ENCODE measurements at regions not wholly inside any gene's neighbourhood (a gene's known extent, or its start where the extent isn't known, plus 50 kb on each side); places are given as distances from the start of the nearest gene placed in this dataset.
"Not testable (repeated sequence)": the region's sequence is repeated elsewhere in the genome, so short reads cannot be mapped to it uniquely, and the experiment has no call there.

DNA sequence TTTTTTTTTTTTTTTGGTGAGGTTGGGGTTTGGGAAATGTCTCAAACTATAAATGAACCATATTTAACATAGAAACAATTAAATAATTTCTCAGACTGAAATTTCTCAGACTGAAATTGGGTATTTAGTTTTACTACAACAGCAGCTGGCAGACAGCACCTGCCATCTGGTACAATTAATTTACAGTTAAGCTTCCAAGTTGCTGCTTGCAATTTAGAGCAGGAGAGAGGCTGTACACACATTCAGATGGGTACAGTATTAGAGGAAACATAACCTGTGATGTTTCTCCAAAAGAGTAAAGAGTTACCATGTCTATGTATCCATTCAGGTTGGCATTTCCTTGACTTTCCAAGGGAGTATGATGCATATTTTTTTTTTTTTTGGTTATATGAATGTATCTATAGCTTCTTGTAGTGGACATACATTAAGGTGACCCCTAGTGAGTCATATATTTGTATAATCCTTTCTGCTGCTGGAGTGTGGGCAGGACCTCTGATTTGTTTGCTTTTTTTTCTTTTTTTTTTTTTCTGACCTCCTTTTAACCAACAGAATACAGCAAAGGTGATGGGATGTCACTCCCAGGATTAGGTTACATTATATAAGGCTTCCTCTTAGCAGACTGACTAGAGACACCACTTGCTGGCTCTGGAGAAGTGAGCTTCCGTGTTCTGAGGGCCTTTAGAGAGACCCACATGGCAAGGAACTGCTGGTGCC, 201.7 kb downstream of the PTH2R start:
- DNase-seq = no peak

DNA sequence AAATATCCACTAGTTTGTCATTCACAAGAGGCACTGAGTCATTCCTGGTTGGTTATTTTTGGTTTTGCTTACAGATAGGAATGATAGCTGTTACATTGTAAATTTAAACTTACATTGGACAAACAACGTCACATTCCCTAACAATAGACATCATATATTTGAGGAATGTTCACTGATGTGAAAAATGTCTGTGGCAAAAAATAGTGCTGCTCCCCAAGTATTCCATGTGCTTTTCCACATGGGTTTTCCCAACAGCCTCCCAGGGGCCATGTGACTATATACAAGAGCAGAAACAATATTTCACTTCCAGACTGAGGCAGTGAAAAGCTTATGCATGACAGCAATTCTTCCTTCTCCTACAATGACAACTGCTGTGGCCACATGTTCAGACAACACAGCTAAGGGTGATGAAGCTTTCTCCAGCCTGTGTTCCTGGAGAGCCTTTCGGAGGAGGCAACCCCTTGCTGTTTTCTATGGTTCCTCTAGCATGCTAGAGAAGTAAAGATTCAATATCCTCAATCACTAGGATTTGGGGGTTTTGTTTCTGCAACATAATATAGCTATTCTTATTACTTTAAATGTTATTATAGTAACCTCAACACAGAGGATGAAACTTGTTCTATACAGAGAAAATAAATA, 202.7 kb downstream of the PTH2R start:
- DNase-seq = no peak

DNA sequence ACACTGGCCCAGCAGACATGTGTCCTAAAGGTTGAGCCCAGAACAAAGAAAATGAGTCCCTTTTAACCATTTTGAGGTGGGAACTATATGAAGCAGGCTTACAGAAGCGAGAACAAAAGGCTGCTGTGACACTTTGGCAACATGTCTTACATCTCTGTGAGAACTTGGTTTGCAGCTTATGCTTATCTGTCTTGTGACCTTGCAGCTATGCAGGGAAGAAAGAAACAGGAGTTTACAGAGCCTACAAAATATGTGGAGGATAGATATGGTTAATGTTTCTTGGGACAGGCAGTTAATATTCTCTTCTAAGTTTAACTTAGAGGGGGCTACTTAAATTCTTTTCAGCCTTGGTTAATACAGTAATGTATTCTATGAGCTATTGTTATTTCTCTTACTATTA, 209.1 kb downstream of the PTH2R start:
- not testable (repeated sequence) for DNase-seq

DNA sequence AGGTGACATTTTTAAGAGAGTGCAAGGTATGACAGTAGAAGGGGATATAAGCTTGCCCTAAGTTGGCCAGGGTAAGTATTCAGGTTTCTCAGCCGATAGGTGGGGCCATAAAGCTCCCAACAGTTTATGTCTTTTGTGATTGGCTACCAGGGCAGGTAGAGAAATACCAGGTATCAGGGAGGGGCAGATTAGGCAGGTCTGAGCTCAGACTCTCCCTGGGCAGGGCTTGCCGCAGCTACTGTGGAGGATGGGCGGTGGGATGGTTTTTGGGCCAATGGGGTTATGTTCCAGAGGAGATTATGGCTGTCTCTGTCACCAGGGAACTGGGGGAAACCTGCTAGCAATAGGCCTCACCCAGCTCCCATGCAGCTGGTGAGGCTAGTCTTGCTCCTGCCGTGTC, 211.6 kb downstream of the PTH2R start:
- no peak for DNase-seq

DNA sequence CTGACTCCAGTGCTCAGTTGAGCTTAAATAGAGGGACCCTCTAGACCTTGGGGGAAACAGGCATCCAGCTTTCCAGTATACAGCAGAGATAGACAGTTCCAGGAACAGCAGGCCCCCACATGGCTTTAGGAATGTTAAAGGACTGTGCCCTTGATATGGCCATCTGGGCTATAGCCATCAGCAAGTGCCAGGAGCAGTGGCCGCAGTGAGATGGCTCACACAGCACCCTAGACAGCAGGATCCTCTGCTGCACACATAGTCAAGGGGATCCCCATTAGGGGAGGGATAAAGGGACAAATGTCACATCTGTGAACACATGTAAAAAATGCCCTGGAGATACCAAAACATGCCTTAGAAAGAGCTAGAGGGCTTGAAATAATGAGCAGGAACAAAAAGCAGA, 213.4 kb downstream of the PTH2R start:
- DNase-seq = no peak

DNA sequence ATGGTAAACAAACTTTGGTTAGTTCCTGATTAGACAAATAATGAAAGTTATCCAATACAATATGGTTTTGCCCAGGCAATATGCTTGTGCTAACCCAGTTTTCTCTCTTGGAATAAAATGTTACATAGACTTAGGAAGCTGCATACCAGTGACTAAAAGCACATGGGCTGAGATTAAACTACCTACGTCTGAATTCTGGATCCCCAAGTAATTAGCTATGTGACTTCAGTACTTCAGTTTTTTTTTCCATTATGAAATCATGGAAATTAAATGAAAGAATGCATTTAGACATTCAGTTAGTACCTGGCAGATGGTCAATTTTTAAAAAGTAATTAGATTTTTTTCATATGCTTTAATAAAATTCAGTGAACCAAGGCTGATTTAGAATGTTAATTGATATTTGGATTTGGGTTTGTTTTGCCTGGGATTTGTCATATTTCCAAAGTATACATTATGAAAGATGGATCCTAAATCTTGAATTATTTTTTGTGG, 213.9 kb downstream of the PTH2R start:
- DNase-seq = no peak

DNA sequence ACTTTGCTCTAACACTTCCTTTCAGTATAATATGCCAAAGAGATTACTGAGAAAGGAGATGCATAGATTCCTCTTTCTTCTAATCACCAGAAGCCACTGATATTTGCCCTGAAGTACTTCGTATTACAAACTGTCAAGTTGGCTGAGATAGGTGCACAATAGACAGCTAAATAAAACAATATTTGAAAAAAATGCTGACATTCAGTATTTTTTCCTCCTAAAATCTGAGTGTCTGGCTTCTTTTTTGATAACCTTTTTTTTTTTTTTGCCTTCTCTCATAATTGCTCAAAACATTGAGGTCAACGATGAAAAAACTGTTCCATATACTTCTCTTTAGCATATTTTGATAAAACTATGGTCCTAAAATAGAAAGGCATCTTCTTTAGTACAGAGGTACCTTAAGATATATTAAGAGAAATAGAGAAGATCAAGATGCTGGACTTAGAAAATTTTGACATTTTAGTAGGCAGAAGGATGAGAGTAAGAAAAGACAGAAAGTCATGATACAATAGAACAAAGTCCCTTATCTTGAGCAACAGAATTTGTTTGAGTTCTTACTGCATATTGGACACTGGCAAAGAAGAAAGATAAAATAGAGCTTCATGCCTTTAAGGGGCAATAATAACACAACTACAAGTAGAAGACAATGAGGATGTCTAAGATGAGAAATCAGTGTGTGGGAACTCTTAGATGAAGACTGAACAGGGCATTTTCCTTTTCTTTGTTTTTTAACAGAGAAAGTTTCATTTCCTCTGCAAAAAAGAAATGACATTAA, 220.7 kb downstream of the PTH2R start:
- DNase-seq = no peak

DNA sequence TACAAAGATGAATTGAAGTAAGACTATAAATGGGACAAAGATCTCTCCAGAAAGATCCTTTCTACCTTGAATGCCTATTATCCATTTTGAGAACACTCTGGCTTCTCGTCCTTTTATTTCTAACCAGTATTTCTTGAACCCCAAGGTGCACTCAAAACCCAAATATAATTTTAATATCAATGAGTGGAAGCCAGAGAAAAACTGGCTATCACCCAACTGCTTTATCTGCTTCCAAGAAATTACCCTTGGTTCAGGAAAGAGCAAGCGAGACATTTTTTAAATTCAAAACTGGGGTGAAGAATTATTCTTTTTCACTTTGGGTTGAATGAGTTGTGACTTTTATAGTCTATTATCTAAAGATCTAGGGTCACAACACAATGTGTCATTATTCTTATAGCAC, 221.3 kb downstream of the PTH2R start:
- DNase-seq = no peak

DNA sequence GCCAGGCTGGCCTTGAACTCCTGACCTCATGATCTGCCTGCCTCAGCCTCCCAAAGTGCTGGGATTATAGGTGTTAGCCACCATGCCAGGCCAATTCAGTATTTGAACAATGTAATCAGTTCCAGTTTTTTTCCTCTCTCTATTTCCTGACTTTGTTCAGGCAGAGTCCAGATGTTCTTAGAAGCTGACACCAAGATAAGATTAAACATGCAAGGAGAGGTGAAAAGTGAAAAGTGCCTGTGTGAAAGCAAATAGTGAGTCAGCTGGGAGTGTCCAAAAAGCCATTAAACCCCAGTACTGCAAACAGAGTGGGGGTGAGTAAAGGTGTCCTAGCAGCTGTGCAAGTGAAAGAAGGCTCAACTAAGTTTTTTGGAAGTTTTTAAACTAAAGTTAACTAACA, 231.5 kb downstream of the PTH2R start:
- DNase-seq = no peak

DNA sequence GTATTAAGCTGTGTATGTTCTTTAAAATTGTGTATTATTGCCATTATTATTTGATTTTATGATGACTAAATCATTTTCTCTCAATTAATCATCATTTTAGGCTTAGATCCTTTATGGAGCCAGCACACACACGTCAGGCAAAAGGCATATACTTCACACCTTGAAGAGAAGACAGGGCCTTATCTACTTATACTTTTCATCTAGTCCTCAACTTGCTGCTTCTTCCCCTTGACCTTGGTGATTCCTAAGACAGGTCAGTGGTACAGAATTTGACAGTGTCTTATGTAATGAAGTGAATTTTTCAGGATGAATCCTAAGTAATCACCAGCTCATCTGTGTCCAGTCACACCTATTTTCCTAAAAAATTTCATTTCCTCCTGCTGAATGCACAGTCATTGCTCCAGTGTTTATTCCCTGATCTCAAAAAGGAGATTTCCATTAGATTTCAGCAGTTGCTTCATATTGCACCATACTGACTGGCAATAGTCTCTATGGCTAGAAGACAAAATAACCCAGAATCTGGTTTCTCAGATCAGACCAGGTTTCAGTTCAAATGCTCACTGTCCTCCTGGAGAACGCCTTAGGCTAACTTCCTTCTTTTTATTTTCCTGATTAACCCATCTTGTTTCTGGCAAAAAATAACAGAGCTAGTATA, 235.7 kb downstream of the PTH2R start:
- DNase-seq = no peak

DNA sequence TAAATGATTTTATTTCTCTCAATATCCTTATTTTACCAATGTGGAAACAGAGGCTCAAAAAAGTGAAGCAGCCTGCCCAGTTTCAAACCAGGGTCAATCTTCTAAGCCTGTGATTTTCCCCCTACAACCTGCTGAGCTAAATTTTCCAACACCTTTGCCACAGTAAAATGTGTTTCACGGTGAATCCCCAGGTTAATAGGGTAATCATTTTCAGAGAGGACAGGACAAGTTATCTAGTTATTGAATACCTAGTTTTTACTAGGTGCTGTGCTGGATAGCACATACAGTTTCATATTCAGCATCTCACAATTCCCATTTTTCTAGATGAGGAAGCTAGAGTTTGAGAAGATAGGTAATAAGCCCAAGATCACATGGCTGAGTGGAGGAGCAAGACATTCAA, 236.6 kb downstream of the PTH2R start:
- DNase-seq = no peak

DNA sequence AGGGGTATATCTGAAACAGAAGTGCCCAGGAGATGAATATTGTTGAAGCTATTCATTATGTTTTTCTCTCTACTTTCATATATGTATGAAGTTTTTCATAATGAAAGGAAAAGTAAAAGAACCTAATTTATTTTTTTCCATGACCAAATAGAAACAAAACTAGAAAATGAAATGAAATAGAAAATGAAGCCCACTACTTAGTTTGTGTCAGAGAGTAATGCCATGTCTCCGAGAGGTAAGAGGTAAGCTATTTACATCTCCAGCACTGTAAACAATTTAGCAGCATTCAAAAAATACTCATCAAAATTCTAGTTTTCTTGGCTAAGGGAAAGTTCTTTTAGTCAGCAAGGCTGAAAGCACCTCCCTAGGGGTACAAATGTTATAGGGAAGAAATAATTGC, 238.6 kb downstream of the PTH2R start:
- no peak for DNase-seq

DNA sequence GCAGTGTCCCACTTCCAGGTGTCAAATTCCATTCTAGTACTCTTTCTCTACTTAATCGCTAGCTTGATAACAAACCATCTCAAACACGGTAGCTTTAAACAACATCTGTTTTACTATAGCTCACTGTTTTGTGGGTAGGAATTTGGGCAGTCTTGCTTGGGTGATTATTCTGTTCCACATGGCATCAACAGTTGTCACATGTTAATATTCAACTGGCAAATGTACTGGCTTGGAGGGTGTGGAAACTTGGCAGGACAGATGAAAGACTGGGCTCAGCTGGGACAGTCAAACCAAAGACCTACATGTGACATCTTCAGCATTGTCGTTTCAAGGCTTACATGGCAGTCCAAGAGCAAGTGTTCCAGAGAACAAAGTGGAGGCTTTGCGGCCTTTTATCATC, 241.8 kb downstream of the PTH2R start:
- no peak for DNase-seq

DNA sequence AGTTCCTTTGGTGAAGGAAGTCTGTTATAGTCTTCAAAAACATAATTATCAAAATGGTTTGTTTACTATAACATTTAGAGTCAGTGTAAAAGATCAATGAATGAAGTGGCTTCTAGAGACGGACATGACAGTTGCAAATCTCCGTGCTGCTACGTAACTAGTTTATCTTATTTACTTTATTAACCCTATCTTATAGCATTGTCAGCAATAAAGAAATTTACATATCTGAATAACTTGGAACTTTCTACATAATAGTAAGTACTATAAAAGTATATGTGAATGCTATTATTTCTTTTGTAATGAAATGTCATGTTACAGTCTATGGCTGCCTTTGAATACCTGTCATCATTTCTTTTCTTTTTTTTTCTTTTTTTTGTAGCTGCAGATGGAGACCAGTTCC, 246.8 kb downstream of the PTH2R start:
- no peak for DNase-seq

DNA sequence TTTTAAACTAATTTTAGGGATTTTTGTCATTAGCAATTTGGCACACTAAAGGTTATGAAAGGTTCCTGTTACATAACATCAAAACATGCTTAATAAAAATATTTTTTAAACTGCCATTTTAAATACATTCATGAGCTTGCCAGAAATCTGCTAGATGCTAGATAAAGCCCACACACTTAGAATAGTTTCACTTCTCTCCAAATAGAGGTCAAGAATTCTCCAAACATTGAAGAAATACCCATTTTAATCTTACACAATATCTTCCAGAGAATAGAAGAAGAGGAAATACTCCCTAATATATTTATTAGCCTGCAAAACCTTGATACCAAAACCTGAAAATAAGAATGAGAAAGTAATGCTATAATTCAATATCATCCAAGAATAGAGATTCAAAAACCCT, 247.5 kb downstream of the PTH2R start:
- DNase-seq = no peak

DNA sequence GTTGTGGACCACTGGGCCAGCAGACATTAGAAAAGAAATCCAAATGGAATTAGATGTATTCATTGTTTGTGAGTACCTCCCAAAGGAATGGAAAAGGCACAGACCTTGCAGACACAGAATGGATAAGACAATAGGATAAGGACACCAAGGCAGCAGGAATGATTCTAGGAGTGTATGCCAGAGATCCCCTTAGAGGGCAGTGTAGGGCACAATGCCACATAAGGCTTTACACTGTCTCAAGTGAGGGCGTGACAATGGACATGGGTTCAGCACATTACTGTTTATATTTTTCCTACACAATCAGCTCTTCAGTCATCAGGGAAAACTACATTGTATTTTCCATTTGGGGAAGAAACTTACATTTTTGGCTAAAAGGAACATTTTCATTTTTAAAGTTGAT, 250.9 kb downstream of the PTH2R start:
- DNase-seq = no peak

DNA sequence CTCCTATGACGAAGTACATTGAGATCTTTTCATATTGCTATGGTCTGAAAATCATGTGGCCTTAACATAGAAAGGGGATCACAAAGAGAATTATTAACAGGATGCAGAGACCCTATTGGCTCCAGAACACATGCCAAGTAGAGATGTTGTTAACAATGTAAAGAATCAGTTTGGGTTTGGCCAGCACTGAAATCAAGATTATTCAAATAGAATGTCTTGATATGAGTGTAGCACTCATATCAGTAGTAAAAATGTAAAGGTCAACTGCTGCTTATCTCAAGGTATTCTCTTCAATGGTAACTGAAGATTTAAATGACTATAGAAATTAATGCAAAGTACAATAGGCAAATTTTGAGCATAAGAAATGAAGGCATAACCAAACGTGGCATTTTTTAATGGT, 262.8 kb downstream of the PTH2R start:
- no peak for DNase-seq

DNA sequence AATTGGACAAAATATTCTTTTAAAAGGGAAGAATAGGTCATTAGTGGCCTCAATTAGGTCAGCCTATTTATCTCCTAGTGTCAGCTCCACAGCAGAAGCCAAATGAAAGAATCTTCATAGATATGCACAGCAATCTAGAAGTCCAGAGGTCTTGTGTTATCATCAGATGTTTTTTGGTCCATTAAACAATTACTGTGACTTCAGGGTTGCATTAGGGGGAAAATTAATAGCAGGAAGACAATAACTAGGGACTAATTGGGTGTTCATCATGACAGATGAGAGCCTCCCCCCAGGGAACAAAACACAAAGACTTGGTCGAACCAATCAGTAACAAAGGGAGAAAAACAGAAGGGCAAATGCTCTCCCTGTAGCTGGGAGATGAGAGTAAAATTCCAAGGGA, 264.7 kb downstream of the PTH2R start:
- DNase-seq = no peak

DNA sequence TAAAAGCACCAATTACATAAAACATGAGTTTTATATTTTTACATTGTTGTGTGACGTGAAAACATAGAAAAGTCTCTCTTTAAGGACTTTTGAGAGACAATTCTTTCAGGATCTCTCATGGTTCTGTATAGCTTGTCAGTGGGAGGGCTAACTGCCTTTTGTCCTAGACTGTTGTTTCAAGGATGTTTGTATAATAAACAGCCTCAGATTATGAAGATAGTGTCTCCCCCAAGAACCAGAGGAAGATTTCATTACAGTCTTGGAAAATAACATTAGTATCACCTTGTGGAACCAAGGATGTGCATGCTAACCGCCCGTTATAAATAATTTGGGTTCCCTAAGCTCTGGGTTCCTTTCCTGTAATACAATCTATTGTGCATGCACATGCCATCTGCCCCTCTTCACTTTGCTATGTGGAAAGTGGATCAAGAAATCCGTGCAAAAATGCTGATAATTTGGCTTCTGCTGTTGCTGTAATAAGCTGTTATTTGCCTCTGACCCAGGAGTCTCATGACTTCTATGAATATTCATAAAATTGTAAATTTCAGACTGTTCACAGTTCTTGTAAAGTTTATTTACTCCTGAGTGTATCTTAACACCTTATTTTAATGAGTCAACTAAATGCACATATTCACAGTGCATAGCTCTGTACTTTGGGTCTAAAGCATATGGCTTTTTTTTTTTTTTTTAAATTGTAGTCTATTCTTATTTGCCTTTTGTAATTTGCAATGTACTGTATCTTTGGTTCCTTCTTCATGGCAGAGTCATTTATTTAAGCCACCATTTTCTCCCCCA, 265.5 kb downstream of the PTH2R start:
- no peak for DNase-seq

DNA sequence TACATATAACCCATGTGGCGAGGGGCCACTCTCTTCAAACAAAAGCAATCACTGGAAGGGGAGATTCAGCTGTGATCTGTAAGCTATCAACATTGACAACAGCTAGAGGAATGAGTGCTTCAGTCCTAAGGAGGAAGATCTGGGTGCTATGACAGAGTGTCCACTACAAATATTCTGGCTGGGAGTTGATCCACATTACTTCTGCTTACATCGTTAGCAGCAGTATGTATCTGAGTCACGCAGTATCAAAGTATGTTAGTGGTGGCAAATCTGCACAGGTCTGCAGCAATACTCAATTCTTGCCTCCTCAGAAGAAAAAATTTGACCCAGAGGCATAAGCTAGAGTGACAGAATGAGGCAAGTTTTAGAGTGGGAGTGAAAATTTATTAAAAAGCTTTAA, 267.0 kb downstream of the PTH2R start:
- DNase-seq = no peak

DNA sequence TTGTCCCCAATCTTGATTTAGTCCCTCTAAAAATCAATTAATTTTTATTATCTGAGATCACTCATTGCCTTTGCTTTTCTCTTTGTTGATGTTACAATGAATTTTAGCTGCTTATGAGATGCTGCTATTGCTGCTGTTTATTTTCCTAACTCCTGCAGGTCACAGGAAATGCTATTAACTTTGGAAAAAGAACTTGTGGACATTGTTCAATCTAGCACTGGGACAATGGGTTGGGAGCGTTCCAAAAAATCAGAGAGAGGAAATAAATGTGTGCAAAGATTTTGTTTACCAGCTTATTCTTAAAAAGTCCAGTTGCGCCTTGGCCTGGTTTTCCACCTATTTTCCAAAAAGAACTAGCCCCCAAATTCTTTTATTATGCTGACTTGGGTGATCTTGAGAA, 268.3 kb downstream of the PTH2R start:
- DNase-seq = peak; percentile 4

DNA sequence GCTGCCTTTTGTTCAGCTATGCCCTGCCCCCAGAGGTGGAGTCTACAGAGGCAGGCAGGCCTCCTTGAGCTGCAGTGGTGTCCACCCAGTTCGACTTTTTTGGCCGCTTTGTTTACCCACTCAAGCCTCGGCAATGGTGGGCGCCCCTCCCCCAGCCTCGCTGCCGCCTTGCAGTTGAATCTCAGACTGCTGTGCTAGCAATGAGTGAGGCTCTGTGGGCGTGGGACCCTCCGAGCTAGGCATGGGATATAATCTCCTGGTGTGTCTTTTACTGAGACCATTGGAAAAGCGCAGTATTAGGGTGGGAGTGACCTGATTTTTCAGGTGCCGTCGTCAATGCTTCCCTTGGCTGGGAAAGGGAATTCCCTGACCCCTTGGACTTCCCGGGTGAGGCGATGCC, 279.3 kb downstream of the PTH2R start:
- DNase-seq = not testable (repeated sequence)
